Gastrocnemius medialis (tissue), 4 donors: ENCODE measurements at regions not wholly inside any gene's neighbourhood (a gene's known extent, or its start where the extent isn't known, plus 50 kb on each side); places are given as distances from the start of the nearest gene placed in this dataset.

ENCODE experiments used
- POLR2A ChIP-seq, 2 donors: fragments of 450-650 bp; IDR thresholded peaks; one replicate each; pipeline ENCODE4 v1.6.1; 2017; ENCODE audit warnings: antibody characterized with exemption in 2 of 2, mild to moderate bottlenecking in 2 of 2, moderate library complexity in 2 of 2
- TF ChIP-seq, protein P1 (sequence below), 5 experiments: fragments of 450-650 bp in 3 of 5; fragments of 200-600 bp in 2 of 5; sonication (generic) in 2 of 5; IDR thresholded peaks in 4 of 5; conservative IDR thresholded peaks in 1 of 5; 1 replicate in 4 of 5; 2 replicates in 1 of 5; pipeline ENCODE4 v1.5.1; 2016 to 2019; ENCODE audit warnings: antibody characterized with exemption in 5 of 5, mild to moderate bottlenecking in 3 of 5, moderate library complexity in 3 of 5

DNA sequence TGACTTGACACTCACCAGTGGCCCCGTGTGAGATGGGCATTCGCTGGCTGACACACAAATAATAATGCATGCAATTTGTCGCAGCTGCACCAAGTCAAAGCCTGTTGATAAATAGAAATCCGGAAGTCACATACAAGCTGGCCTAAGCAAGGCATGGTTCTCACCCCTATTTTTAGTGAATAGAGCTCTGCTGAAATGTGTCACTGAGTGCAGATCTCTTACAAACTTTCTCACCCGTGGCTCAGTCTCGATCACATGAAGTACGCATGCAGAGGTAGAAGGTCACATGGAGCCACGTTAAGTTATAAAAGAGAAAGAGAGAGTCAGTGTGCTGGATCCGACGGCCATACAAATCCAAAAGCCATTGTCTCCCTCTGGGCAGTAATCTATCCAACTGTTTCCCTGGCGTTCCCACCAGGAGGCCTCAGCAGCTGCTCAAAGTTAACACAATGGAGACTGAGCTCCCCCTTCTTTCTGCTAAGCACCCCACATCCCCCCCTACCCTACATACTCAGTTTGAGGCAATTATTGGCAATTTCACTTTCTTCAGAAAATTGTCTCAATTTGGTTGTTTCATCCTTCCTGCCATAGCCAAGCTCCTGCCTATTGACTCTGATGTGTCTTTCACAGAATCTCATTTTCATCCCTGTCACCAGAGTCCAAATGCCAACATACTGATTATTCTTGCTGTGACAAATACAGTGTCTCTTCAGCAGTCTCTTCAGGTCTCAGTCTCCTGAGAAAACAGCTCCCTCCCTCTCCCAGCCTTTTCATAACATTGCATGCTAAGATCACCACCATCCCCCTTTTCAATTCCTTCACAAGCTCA is 473.3 kb upstream of the NRP1 start:
- TF ChIP-seq, protein P1, sequence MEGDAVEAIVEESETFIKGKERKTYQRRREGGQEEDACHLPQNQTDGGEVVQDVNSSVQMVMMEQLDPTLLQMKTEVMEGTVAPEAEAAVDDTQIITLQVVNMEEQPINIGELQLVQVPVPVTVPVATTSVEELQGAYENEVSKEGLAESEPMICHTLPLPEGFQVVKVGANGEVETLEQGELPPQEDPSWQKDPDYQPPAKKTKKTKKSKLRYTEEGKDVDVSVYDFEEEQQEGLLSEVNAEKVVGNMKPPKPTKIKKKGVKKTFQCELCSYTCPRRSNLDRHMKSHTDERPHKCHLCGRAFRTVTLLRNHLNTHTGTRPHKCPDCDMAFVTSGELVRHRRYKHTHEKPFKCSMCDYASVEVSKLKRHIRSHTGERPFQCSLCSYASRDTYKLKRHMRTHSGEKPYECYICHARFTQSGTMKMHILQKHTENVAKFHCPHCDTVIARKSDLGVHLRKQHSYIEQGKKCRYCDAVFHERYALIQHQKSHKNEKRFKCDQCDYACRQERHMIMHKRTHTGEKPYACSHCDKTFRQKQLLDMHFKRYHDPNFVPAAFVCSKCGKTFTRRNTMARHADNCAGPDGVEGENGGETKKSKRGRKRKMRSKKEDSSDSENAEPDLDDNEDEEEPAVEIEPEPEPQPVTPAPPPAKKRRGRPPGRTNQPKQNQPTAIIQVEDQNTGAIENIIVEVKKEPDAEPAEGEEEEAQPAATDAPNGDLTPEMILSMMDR (IDR thresholded peaks at IDR 0.05 in 4 of 5, conservative IDR thresholded peaks at IDR 0.05 in 1 of 5): no peak
- TF ChIP-seq POLR2A (IDR thresholded peaks at IDR 0.05): no peak
